Keratinocyte (primary cell): ENCODE measurements at regions not wholly inside any gene's neighbourhood (a gene's known extent, or its start where the extent isn't known, plus 50 kb on each side); places are given as distances from the start of the nearest gene placed in this dataset.

Source experiments
- DNase-seq: peaks from one replicate; pipeline ENCODE4 v3.0.0-alpha.2; 2011; ENCODE audit warnings: low read depth, missing footprints, low spot score
- FAIRE-seq: peaks from 2 replicates; lab custom pipeline; 2011; peaks lifted over from hg19 to GRCh38; lab: Jason Lieb, UNC
- H2AFZ ChIP-seq: 2 replicates; pipeline ENCODE4 v1.6.0; 2012; ENCODE audit warnings: low read length, control low read depth, inconsistent platforms; ENCODE audit not compliant: control insufficient read depth
- H3K27ac ChIP-seq: 2 replicates; pipeline ENCODE4 v1.5.1; 2011; ENCODE audit warnings: low read length; ENCODE audit not compliant: control insufficient read depth, insufficient read depth
- H3K27me3 ChIP-seq: 3 replicates; pipeline ENCODE4 v1.6.0; 2011; ENCODE audit warnings: low read length; ENCODE audit not compliant: control insufficient read depth, insufficient read depth; ENCODE audit errors: extremely low read depth
- H3K36me3 ChIP-seq, 2 experiments: 2 replicates in 1 of 2; 3 replicates in 1 of 2; pipeline ENCODE4 v1.5.1; 2011; ENCODE audit warnings: low read length in 2 of 2, mild to moderate bottlenecking in 1 of 2; ENCODE audit not compliant: control insufficient read depth in 2 of 2, insufficient read depth in 2 of 2; ENCODE audit errors: extremely low read depth in 1 of 2
- H3K4me1 ChIP-seq: 3 replicates; pipeline ENCODE4 v1.5.1; 2011; ENCODE audit warnings: low read length; ENCODE audit not compliant: control insufficient read depth, insufficient read depth; ENCODE audit errors: extremely low read depth
- H3K4me2 ChIP-seq: 3 replicates; pipeline ENCODE4 v1.6.0; 2011; ENCODE audit warnings: low read depth, low read length; ENCODE audit not compliant: control insufficient read depth, insufficient read depth; ENCODE audit errors: extremely low read depth
- H3K4me3 ChIP-seq, 3 experiments: fragments of 200-600 bp in 1 of 3; sonication (generic) in 1 of 3; 2 replicates in 2 of 3; 3 replicates in 1 of 3; pipeline ENCODE4 v1.5.1; 2011 to 2016; ENCODE audit warnings: low read length in 3 of 3, mild to moderate bottlenecking in 3 of 3, control low read depth in 2 of 3, inconsistent platforms in 1 of 3, low read depth in 1 of 3, mixed read lengths in 1 of 3, mixed run types in 1 of 3, moderate library complexity in 1 of 3; ENCODE audit not compliant: control insufficient read depth in 2 of 3, insufficient read depth in 2 of 3; ENCODE audit errors: extremely low read depth in 1 of 3
- H3K79me2 ChIP-seq: 2 replicates; pipeline ENCODE4 v1.6.0; 2012; ENCODE audit warnings: low read length; ENCODE audit not compliant: control insufficient read depth, insufficient read depth
- H3K9ac ChIP-seq: 3 replicates; pipeline ENCODE4 v1.6.0; 2011; ENCODE audit warnings: low read length; ENCODE audit not compliant: control insufficient read depth, insufficient read depth; ENCODE audit errors: extremely low read depth
- H3K9me1 ChIP-seq: 3 replicates; pipeline ENCODE4 v1.6.0; 2011; ENCODE audit warnings: low read length; ENCODE audit not compliant: control insufficient read depth, insufficient read depth; ENCODE audit errors: extremely low read depth
- H3K9me3 ChIP-seq: 2 replicates; pipeline ENCODE4 v1.5.1; 2012; ENCODE audit warnings: low read depth, low read length; ENCODE audit not compliant: control insufficient read depth
- H4K20me1 ChIP-seq: 3 replicates; pipeline ENCODE4 v1.6.0; 2011; ENCODE audit warnings: low read length; ENCODE audit not compliant: control insufficient read depth, insufficient read depth; ENCODE audit errors: extremely low read depth
- CTCF ChIP-seq, 3 experiments: IDR thresholded peaks in 1 of 3; conservative IDR thresholded peaks in 1 of 3; optimal IDR thresholded peaks in 1 of 3; 2 replicates in 2 of 3; 3 replicates in 1 of 3; pipeline versions ENCODE3 to v1.5.1; 2011; ENCODE audit warnings: low read length in 3 of 3, mild to moderate bottlenecking in 3 of 3, moderate library complexity in 2 of 3, control low read depth in 1 of 3, inconsistent platforms in 1 of 3; ENCODE audit not compliant: insufficient read depth in 2 of 3; ENCODE audit errors: extremely low read depth in 1 of 3
- EZH2 ChIP-seq: IDR thresholded peaks from one replicate; pipeline ENCODE4 v1.6.1; 2012; ENCODE audit warnings: inconsistent platforms, mild to moderate bottlenecking, low read length, moderate library complexity
- dilution Hi-C: fragments of 300-500 bp; cut with MboI; formaldehyde crosslinking; loops from one replicate; pipeline ENCODE4 v1.7.0; 2020; ENCODE audit warnings: low sequenced_read_pairs; ENCODE audit not compliant: extremely low pct_ligation_motif_present

DNA sequence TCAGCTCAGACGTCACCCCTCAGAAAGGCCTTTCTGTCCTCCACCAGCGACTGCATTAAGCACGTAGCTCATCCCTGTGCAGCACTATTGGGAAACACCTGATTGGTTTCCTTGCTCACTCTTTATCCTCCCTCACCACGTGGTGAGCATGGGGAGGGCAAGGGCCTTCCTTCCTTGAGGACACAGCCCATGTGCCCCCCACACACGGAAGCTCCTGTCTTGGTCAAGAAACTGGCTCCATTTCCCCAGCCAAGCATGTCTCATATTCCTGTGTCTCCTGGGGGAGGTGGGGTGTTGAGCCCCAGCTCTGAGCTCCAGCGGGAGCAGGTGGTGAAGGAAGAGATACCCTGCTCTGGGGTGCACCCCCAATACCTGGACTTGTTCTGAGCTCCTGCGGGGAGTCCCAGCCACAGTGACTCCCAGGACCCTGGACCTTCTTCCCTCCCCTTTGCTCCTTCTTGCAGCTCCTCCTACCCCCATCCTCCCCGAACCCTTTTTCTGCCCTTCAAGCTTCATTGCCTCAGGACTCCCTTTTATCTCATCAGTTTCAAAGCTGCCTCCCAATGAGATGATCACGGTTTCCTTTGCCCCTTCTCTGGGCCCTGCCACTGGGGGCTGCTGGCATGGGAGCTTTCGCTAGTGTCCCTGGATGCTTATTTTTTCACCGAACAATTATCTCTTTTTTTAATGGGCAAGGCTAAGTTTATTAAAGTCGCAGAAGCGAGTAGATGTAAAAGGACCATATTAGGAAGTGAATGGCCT, 230.1 kb downstream of the TFAP2C start:
- no peak for FAIRE-seq
- Histone ChIP-seq H3K36me3 (no peaks in the 10 kb centered on the region), H3K27me3 (peaks cover 7% of the 10 kb centered on the region), H3K4me2 (no peak overlapping the region), H3K9ac (no peak overlapping the region), H3K4me3 (no peak overlapping the region), H3K4me1 (no peaks in the 10 kb centered on the region), H3K9me1 (no peaks in the 10 kb centered on the region), H4K20me1 (no peaks in the 10 kb centered on the region), H3K9me3 (no peaks in the 10 kb centered on the region), H3K79me2 (no peaks in the 10 kb centered on the region), H3K27ac (no peak overlapping the region), H2AFZ (no peak overlapping the region)
- dilution Hi-C loops = no loop called here
- DNase-seq = no peak
- TF ChIP-seq EZH2 (no peak), CTCF (optimal IDR thresholded peaks at IDR 0.05 in 1 of 3, IDR thresholded peaks at IDR 0.05 in 1 of 3, conservative IDR thresholded peaks at IDR 0.05 in 1 of 3; ENCODE audit: extremely low read depth in 1 of 3, insufficient read depth in 2 of 3, low read length in 3 of 3) (no peak)

DNA sequence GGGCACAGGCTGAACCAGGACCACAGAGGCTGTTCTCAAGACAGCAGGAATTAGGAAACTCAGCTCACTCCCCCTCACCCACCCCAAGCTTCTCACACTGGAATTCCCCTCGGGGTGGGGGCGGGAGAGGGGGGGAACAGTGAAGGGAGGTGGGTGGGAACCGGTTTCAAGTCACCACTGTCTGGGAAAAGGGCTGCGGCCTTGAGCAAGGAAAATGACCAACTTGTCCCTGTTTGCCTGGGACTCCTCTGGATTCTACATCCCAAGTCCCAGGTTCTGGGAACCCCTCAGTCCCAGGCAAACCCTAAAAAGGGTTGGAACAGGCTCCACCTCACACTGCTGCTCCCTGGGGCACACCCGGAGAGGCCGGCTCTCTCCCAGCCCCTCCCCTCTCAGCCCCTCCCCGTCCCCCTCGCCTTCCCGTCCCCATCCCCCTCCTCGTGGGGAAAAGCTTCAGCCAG, 230.7 kb downstream of the TFAP2C start:
- no peak for DNase-seq
- Histone ChIP-seq H3K4me1 (no peaks in the 10 kb centered on the region), H3K9me3 (no peaks in the 10 kb centered on the region), H3K79me2 (no peaks in the 10 kb centered on the region), H4K20me1 (no peaks in the 10 kb centered on the region), H3K27me3 (peaks cover 7% of the 10 kb centered on the region), H3K27ac (no peak overlapping the region), H3K9ac (no peak overlapping the region), H3K36me3 (no peaks in the 10 kb centered on the region), H3K4me2 (no peak overlapping the region), H3K4me3 (no peak overlapping the region), H2AFZ (no peak overlapping the region), H3K9me1 (no peaks in the 10 kb centered on the region)
- dilution Hi-C loops = no loop called here
- FAIRE-seq = no peak
- no peak for TF ChIP-seq CTCF (optimal IDR thresholded peaks at IDR 0.05 in 1 of 3, IDR thresholded peaks at IDR 0.05 in 1 of 3, conservative IDR thresholded peaks at IDR 0.05 in 1 of 3; ENCODE audit: extremely low read depth in 1 of 3, insufficient read depth in 2 of 3, low read length in 3 of 3)
- no peak for TF ChIP-seq EZH2
